GM23338 (cell line): ENCODE measurements at regions not wholly inside any gene's neighbourhood (a gene's known extent, or its start where the extent isn't known, plus 50 kb on each side); places are given as distances from the start of the nearest gene placed in this dataset.
A peak's percentile ranks its signal among the peaks of the same experiment; 100 is the strongest.

Source experiments
- ATAC-seq: fragments of 200-7000 bp; cut with Tn5 transposase; 3 replicates; pipeline ENCODE4 v1.9.1; 2020
- DNase-seq: peaks from one replicate; pipeline ENCODE4 v3.0.0-alpha.2; 2015; ENCODE audit warnings: low spot score
- H2AFZ ChIP-seq: fragments of 200-600 bp; sonication (generic); 2 replicates; pipeline ENCODE4 v1.8.0; 2016; ENCODE audit warnings: antibody characterized with exemption, mild to moderate bottlenecking, moderate library complexity
- H3F3A ChIP-seq: fragments of 200-600 bp; sonication (generic); replicated peaks from 2 replicates; pipeline ENCODE4 v1.8.0; 2017; ENCODE audit warnings: antibody characterized with exemption, mixed run types, low read depth
- H3K27ac ChIP-seq: fragments of 200-600 bp; sonication (generic); 2 replicates; pipeline ENCODE4 v1.6.1; 2016; ENCODE audit warnings: low read depth
- H3K27me3 ChIP-seq: fragments of 200-600 bp; sonication (generic); 2 replicates; pipeline ENCODE4 v1.8.0; 2016; ENCODE audit warnings: mild to moderate bottlenecking, mixed run types, moderate library complexity; ENCODE audit not compliant: insufficient read depth
- H3K36me3 ChIP-seq: fragments of 200-600 bp; sonication (generic); 2 replicates; pipeline ENCODE4 v1.8.0; 2016; ENCODE audit warnings: mild to moderate bottlenecking; ENCODE audit not compliant: insufficient read depth
- H3K4me1 ChIP-seq: fragments of 200-600 bp; sonication (generic); 2 replicates; pipeline ENCODE4 v1.8.0; 2016; ENCODE audit warnings: mild to moderate bottlenecking, moderate library complexity; ENCODE audit not compliant: insufficient read depth
- H3K4me2 ChIP-seq: fragments of 200-600 bp; sonication (generic); 2 replicates; pipeline ENCODE4 v1.7.1; 2017; ENCODE audit warnings: mixed run types
- H3K4me3 ChIP-seq: fragments of 200-600 bp; sonication (generic); 2 replicates; pipeline ENCODE4 v1.6.1; 2016; ENCODE audit warnings: mixed run types
- H3K79me2 ChIP-seq: fragments of 200-600 bp; sonication (generic); replicated peaks from 2 replicates; pipeline ENCODE4 v1.8.0; 2017; ENCODE audit warnings: mild to moderate bottlenecking; ENCODE audit not compliant: insufficient read depth
- H3K9me2 ChIP-seq: fragments of 200-600 bp; sonication (generic); 2 replicates; pipeline ENCODE4 v1.8.0; 2017; ENCODE audit not compliant: insufficient read depth
- H4K20me1 ChIP-seq: fragments of 200-600 bp; sonication (generic); replicated peaks from 2 replicates; pipeline ENCODE4 v1.8.0; 2017; ENCODE audit warnings: mild to moderate bottlenecking; ENCODE audit not compliant: insufficient read depth
- H3K27ac Mint-ChIP-seq: 2 replicates; pipeline ENCODE4 v1.8.0; 2020; ENCODE audit warnings: inconsistent platforms, mild to moderate bottlenecking, moderate library complexity, mixed read lengths
- H3K27me3 Mint-ChIP-seq: 3 replicates; pipeline ENCODE4 v1.8.0; 2022; ENCODE audit warnings: low read depth, mild to moderate bottlenecking, moderate library complexity, mixed read lengths, inconsistent platforms; ENCODE audit not compliant: insufficient read depth, poor library complexity
- H3K36me3 Mint-ChIP-seq: 3 replicates; pipeline ENCODE4 v1.8.0; 2021; ENCODE audit warnings: low read depth, mild to moderate bottlenecking, inconsistent platforms, moderate library complexity, mixed read lengths
- H3K4me1 Mint-ChIP-seq: 3 replicates; pipeline ENCODE4 v1.8.0; 2020; ENCODE audit warnings: mild to moderate bottlenecking, inconsistent platforms, mixed read lengths
- H3K4me3 Mint-ChIP-seq: 3 replicates; pipeline ENCODE4 v1.8.0; 2021; ENCODE audit warnings: moderate library complexity, mild to moderate bottlenecking, inconsistent platforms, mixed read lengths
- H3K9me3 Mint-ChIP-seq: 3 replicates; pipeline ENCODE4 v1.8.0; 2020; ENCODE audit warnings: moderate library complexity, mild to moderate bottlenecking, inconsistent platforms, mixed read lengths
- JUNB ChIP-seq: IDR thresholded peaks from one replicate; pipeline ENCODE4 v1.6.1; 2016; ENCODE audit warnings: antibody characterized with exemption; ENCODE audit not compliant: unreplicated experiment
- NANOG ChIP-seq: IDR thresholded peaks from 2 replicates; pipeline ENCODE4 v1.6.1; 2016; ENCODE audit warnings: antibody characterized with exemption, borderline replicate concordance
- ZNF114 ChIP-seq: fragments of 250-450 bp; sonication (Bioruptor Pico); IDR thresholded peaks from 2 replicates; pipeline ENCODE4 v1.5.0; 2020; ENCODE audit warnings: mild to moderate bottlenecking, moderate library complexity
- ZNF331 ChIP-seq: fragments of 250-450 bp; sonication (Bioruptor Pico); IDR thresholded peaks from 2 replicates; pipeline ENCODE4 v1.5.0; 2020; ENCODE audit warnings: low read depth, mild to moderate bottlenecking, moderate library complexity
- TF ChIP-seq, protein P1 (sequence below): fragments of 250-450 bp; sonication (Bioruptor Pico); IDR thresholded peaks from 2 replicates; pipeline ENCODE4 v1.5.0; 2020; ENCODE audit warnings: mild to moderate bottlenecking, moderate library complexity

GRCh38 chr14:48792376-48793024, 793.7 kb downstream of the RPS29 start (continued):
- TF ChIP-seq JUNB: no peak
- TF ChIP-seq, protein P1, sequence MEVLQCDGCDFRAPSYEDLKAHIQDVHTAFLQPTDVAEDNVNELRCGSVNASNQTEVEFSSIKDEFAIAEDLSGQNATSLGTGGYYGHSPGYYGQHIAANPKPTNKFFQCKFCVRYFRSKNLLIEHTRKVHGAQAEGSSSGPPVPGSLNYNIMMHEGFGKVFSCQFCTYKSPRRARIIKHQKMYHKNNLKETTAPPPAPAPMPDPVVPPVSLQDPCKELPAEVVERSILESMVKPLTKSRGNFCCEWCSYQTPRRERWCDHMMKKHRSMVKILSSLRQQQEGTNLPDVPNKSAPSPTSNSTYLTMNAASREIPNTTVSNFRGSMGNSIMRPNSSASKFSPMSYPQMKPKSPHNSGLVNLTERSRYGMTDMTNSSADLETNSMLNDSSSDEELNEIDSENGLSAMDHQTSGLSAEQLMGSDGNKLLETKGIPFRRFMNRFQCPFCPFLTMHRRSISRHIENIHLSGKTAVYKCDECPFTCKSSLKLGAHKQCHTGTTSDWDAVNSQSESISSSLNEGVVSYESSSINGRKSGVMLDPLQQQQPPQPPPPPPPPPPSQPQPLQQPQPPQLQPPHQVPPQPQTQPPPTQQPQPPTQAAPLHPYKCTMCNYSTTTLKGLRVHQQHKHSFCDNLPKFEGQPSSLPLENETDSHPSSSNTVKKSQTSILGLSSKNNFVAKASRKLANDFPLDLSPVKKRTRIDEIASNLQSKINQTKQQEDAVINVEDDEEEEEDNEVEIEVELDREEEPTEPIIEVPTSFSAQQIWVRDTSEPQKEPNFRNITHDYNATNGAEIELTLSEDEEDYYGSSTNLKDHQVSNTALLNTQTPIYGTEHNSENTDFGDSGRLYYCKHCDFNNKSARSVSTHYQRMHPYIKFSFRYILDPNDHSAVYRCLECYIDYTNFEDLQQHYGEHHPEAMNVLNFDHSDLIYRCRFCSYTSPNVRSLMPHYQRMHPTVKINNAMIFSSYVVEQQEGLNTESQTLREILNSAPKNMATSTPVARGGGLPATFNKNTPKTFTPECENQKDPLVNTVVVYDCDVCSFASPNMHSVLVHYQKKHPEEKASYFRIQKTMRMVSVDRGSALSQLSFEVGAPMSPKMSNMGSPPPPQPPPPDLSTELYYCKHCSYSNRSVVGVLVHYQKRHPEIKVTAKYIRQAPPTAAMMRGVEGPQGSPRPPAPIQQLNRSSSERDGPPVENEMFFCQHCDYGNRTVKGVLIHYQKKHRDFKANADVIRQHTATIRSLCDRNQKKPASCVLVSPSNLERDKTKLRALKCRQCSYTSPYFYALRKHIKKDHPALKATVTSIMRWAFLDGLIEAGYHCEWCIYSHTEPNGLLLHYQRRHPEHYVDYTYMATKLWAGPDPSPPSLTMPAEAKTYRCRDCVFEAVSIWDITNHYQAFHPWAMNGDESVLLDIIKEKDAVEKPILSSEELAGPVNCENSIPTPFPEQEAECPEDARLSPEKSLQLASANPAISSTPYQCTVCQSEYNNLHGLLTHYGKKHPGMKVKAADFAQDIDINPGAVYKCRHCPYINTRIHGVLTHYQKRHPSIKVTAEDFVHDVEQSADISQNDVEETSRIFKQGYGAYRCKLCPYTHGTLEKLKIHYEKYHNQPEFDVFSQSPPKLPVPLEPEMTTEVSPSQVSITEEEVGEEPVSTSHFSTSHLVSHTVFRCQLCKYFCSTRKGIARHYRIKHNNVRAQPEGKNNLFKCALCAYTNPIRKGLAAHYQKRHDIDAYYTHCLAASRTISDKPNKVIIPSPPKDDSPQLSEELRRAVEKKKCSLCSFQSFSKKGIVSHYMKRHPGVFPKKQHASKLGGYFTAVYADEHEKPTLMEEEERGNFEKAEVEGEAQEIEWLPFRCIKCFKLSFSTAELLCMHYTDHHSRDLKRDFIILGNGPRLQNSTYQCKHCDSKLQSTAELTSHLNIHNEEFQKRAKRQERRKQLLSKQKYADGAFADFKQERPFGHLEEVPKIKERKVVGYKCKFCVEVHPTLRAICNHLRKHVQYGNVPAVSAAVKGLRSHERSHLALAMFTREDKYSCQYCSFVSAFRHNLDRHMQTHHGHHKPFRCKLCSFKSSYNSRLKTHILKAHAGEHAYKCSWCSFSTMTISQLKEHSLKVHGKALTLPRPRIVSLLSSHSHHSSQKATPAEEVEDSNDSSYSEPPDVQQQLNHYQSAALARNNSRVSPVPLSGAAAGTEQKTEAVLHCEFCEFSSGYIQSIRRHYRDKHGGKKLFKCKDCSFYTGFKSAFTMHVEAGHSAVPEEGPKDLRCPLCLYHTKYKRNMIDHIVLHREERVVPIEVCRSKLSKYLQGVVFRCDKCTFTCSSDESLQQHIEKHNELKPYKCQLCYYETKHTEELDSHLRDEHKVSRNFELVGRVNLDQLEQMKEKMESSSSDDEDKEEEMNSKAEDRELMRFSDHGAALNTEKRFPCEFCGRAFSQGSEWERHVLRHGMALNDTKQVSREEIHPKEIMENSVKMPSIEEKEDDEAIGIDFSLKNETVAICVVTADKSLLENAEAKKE (CRISPR knock-in tag): no peak
- no peak for TF ChIP-seq NANOG
- TF ChIP-seq ZNF331 (CRISPR knock-in tag): no peak
- TF ChIP-seq ZNF114 (CRISPR knock-in tag): no peak

- ATAC-seq: peak; percentile 26; the same call in 2 of the 3 replicates
- Mint-ChIP-seq H3K4me3 (no peak overlapping the region), H3K27ac (no peak overlapping the region), H3K27me3 (no peaks in the 10 kb centered on the region), H3K9me3 (no peaks in the 10 kb centered on the region; the same call in 2 of the 3 replicates), H3K4me1 (peaks cover 3% of the 10 kb centered on the region), H3K36me3 (no peaks in the 10 kb centered on the region)
- H2AFZ ChIP-seq: no peak overlapping the region
- no peaks in the 10 kb centered on the region for H3K9me2 ChIP-seq
- H3K36me3 ChIP-seq: no peaks in the 10 kb centered on the region
- no peak for DNase-seq
- H3K27me3 ChIP-seq: no peaks in the 10 kb centered on the region
- no peaks in the 10 kb centered on the region for H3F3A ChIP-seq
- no peaks in the 10 kb centered on the region for H3K4me1 ChIP-seq
- no peaks in the 10 kb centered on the region for H3K79me2 ChIP-seq
- no peak overlapping the region for H3K4me3 ChIP-seq
- TF ChIP-seq NANOG: no peak
- no peaks in the 10 kb centered on the region for H4K20me1 ChIP-seq
- H3K4me2 ChIP-seq: no peak overlapping the region
- H3K27ac ChIP-seq: no peak overlapping the region
These were observed 797.4 kb downstream of the RPS29 start for GRCh38 chr14:48788771-48789170.
